HL-60 (cell line): ENCODE measurements at regions not wholly inside any gene's neighbourhood (a gene's known extent, or its start where the extent isn't known, plus 50 kb on each side); places are given as distances from the start of the nearest gene placed in this dataset.

Experiments
- DNase-seq, 2 experiments: peaks; one replicate each; pipeline ENCODE4 v3.0.0-alpha.2; 2010 to 2020; ENCODE audit warnings: low read depth in 1 of 2, low spot score in 1 of 2
- H3K27ac ChIP-seq: fragments of 250-450 bp; sonication (Bioruptor Pico); replicated peaks from 2 replicates; pipeline ENCODE4 v1.5.1; 2020; ENCODE audit warnings: mild to moderate bottlenecking, moderate library complexity
- H3K27me3 ChIP-seq: fragments of 250-450 bp; sonication (Bioruptor Pico); 2 replicates; pipeline ENCODE4 v1.5.1; 2021; ENCODE audit warnings: mild to moderate bottlenecking, moderate library complexity; ENCODE audit not compliant: insufficient read depth, poor library complexity, severe bottlenecking
- H3K4me3 ChIP-seq: replicated peaks from 2 replicates; pipeline ENCODE4 v1.5.1; 2011; ENCODE audit warnings: mild to moderate bottlenecking, control low read depth, low read length; ENCODE audit not compliant: insufficient read depth
- GABPA ChIP-seq: IDR thresholded peaks from 2 replicates; pipeline ENCODE4 v1.6.1; 2012; ENCODE audit warnings: low read depth
- POLR2AphosphoS5 ChIP-seq: IDR thresholded peaks from 2 replicates; pipeline ENCODE4 v1.6.1; 2012; ENCODE audit warnings: low read depth
- SPI1 ChIP-seq: IDR thresholded peaks from 2 replicates; pipeline ENCODE4 v1.6.1; 2012; ENCODE audit warnings: low read depth, mild to moderate bottlenecking, borderline replicate concordance
- TF ChIP-seq, protein P1 (sequence below): IDR thresholded peaks from 2 replicates; pipeline ENCODE4 v1.6.1; 2012; ENCODE audit warnings: low read depth; ENCODE audit not compliant: insufficient replicate concordance
- TF ChIP-seq, protein P2 (sequence below): IDR thresholded peaks from one replicate; pipeline ENCODE4 v1.5.1; 2011; ENCODE audit warnings: low read length, control low read depth, inconsistent platforms; ENCODE audit not compliant: insufficient read depth

DNA sequence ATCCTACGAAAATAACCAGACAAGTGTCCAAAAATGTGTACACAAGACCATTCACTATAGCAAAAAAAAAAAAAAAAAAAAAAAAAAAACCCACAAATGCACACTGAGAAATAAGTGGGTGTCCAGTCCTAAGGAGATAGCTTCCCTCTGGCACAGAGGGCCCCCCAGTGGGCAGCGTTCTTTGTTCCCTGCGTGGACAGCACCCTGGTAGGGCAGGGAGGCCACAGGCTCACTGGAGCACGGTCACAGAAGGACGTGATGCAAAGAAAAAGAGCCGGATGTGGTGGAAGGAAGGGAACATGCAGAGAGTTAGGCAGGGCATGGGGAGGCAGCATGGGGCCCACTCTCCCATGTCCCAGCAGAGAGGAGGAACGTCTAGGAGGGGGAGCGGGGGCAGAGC is 210.7 kb upstream of the NSMCE3 start:
- H3K27me3 ChIP-seq, result no peaks in the 10 kb centered on the region
- TF ChIP-seq SPI1 (no peak), GABPA (no peak), POLR2AphosphoS5 (no peak)
- TF ChIP-seq, protein P1, sequence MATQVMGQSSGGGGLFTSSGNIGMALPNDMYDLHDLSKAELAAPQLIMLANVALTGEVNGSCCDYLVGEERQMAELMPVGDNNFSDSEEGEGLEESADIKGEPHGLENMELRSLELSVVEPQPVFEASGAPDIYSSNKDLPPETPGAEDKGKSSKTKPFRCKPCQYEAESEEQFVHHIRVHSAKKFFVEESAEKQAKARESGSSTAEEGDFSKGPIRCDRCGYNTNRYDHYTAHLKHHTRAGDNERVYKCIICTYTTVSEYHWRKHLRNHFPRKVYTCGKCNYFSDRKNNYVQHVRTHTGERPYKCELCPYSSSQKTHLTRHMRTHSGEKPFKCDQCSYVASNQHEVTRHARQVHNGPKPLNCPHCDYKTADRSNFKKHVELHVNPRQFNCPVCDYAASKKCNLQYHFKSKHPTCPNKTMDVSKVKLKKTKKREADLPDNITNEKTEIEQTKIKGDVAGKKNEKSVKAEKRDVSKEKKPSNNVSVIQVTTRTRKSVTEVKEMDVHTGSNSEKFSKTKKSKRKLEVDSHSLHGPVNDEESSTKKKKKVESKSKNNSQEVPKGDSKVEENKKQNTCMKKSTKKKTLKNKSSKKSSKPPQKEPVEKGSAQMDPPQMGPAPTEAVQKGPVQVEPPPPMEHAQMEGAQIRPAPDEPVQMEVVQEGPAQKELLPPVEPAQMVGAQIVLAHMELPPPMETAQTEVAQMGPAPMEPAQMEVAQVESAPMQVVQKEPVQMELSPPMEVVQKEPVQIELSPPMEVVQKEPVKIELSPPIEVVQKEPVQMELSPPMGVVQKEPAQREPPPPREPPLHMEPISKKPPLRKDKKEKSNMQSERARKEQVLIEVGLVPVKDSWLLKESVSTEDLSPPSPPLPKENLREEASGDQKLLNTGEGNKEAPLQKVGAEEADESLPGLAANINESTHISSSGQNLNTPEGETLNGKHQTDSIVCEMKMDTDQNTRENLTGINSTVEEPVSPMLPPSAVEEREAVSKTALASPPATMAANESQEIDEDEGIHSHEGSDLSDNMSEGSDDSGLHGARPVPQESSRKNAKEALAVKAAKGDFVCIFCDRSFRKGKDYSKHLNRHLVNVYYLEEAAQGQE, result no peak
- no peak for DNase-seq
- H3K27ac ChIP-seq, result no peak overlapping the region
- no peak overlapping the region for H3K4me3 ChIP-seq

- Histone ChIP-seq H3K27ac (no peak overlapping the region), H3K4me3 (no peak overlapping the region), H3K27me3 (no peaks in the 10 kb centered on the region)
- no peak for TF ChIP-seq POLR2AphosphoS5
- TF ChIP-seq, protein P1, result no peak
- TF ChIP-seq, protein P2, sequence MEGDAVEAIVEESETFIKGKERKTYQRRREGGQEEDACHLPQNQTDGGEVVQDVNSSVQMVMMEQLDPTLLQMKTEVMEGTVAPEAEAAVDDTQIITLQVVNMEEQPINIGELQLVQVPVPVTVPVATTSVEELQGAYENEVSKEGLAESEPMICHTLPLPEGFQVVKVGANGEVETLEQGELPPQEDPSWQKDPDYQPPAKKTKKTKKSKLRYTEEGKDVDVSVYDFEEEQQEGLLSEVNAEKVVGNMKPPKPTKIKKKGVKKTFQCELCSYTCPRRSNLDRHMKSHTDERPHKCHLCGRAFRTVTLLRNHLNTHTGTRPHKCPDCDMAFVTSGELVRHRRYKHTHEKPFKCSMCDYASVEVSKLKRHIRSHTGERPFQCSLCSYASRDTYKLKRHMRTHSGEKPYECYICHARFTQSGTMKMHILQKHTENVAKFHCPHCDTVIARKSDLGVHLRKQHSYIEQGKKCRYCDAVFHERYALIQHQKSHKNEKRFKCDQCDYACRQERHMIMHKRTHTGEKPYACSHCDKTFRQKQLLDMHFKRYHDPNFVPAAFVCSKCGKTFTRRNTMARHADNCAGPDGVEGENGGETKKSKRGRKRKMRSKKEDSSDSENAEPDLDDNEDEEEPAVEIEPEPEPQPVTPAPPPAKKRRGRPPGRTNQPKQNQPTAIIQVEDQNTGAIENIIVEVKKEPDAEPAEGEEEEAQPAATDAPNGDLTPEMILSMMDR, result no peak
- no peak for TF ChIP-seq SPI1
- TF ChIP-seq GABPA, result no peak
- no peak for DNase-seq
These were observed 207.6 kb upstream of the NSMCE3 start for GRCh38 chr15:29477256-29477655.

DNA sequence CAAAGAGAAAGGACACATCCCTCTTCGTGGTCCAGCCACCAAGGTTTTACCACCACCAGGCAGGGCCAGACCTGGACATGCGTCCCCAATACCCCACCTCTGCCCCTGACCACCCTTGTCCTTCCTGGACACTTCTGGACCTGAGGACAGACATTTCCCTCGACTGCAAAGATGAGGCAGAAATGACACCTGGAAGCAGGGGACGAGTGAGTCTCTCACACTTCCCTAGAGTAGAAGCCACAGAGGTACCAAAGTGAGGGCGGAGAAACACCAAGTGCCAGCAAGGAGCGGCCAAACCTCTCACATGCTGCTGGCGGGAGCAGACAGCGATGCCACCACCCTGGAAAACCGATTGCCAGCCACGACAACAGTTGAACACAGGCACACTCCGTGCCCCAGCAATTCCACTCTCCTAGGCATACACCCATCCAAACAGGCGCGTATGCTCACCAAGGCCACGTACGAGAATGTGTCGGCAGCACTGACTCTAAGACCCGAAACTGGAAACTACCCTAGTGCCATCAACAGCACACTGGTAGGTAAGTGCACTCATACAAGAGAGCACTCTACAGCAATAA is 207.0 kb upstream of the NSMCE3 start:
- H3K4me3 ChIP-seq, result no peak overlapping the region
- TF ChIP-seq, protein P2, result no peak
- TF ChIP-seq GABPA, result no peak
- TF ChIP-seq, protein P1, result no peak
- no peak for TF ChIP-seq POLR2AphosphoS5
- no peak for TF ChIP-seq SPI1
- no peak for DNase-seq
- H3K27me3 ChIP-seq, result no peaks in the 10 kb centered on the region
- no peak overlapping the region for H3K27ac ChIP-seq
